ENCODE measurements at regions not wholly inside any gene's neighbourhood (a gene's known extent, or its start where the extent isn't known, plus 50 kb on each side); places are given as distances from the start of the nearest gene placed in this dataset.

DNA sequence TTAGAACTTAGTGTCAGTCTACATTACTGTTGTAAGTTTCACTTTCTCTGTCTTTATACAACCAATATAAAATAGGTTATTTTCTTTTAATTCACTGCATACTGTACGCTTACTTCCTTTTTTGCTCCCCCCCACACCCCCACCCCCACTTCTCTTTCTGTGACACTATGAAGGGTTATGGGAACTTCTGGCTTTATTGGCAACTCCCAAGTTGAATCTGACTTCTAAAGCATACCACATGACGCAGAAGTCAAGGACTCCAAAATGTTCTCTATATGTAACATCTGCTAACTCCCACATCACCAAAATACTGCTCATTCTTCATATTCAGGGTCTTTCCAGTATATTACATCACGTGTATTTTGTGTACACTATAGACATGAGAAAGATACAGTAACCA is 81.2 kb upstream of the ATXN7L3B start:
- no peak for DNase-seq (ENCODE audit: low read depth)
- TF ChIP-seq, protein P1, sequence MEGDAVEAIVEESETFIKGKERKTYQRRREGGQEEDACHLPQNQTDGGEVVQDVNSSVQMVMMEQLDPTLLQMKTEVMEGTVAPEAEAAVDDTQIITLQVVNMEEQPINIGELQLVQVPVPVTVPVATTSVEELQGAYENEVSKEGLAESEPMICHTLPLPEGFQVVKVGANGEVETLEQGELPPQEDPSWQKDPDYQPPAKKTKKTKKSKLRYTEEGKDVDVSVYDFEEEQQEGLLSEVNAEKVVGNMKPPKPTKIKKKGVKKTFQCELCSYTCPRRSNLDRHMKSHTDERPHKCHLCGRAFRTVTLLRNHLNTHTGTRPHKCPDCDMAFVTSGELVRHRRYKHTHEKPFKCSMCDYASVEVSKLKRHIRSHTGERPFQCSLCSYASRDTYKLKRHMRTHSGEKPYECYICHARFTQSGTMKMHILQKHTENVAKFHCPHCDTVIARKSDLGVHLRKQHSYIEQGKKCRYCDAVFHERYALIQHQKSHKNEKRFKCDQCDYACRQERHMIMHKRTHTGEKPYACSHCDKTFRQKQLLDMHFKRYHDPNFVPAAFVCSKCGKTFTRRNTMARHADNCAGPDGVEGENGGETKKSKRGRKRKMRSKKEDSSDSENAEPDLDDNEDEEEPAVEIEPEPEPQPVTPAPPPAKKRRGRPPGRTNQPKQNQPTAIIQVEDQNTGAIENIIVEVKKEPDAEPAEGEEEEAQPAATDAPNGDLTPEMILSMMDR (IDR thresholded peaks at IDR 0.05; ENCODE audit: low read depth, low read length, missing control alignments): no peak
- no peak overlapping the region for H3K4me3 ChIP-seq (ENCODE audit: low read depth, low read length)

- no peak overlapping the region for H3K4me3 ChIP-seq (ENCODE audit: low read depth, low read length)
- TF ChIP-seq, protein P1 (IDR thresholded peaks at IDR 0.05; ENCODE audit: low read depth, low read length, missing control alignments): no peak
- DNase-seq (ENCODE audit: low read depth): no peak
Measured at GRCh38 chr12:74468401-74468800, 69.2 kb upstream of the ATXN7L3B start.

- TF ChIP-seq, protein P1 (IDR thresholded peaks at IDR 0.05; ENCODE audit: low read depth, low read length, missing control alignments): no peak
- H3K4me3 ChIP-seq (ENCODE audit: low read depth, low read length): no peak overlapping the region
- no peak for DNase-seq (ENCODE audit: low read depth)
Measured at GRCh38 chr12:74476234-74476633, 61.4 kb upstream of the ATXN7L3B start.

GRCh38 chr12:74481078-74481477 is 56.6 kb upstream of the ATXN7L3B start:
- TF ChIP-seq, protein P1 (IDR thresholded peaks at IDR 0.05; ENCODE audit: low read depth, low read length, missing control alignments): no peak
- H3K4me3 ChIP-seq (ENCODE audit: low read depth, low read length): no peak overlapping the region
- DNase-seq (ENCODE audit: low read depth): no peak

GRCh38 chr12:74482115-74482514 is 55.5 kb upstream of the ATXN7L3B start:
- no peak overlapping the region for H3K4me3 ChIP-seq (ENCODE audit: low read depth, low read length)
- DNase-seq (ENCODE audit: low read depth): no peak
- TF ChIP-seq, protein P1 (IDR thresholded peaks at IDR 0.05; ENCODE audit: low read depth, low read length, missing control alignments): no peak

- H3K4me3 ChIP-seq (ENCODE audit: low read depth, low read length): no peak overlapping the region
- DNase-seq (ENCODE audit: low read depth): no peak
Measured at GRCh38 chr12:74483057-74483456, 54.6 kb upstream of the ATXN7L3B start.

More at GRCh38 chr12:74483057-74483456, 54.6 kb upstream of the ATXN7L3B start:
- TF ChIP-seq, protein P1 (IDR thresholded peaks at IDR 0.05; ENCODE audit: low read depth, low read length, missing control alignments): no peak
